ENCODE measurements at regions not wholly inside any gene's neighbourhood (a gene's known extent, or its start where the extent isn't known, plus 50 kb on each side); places are given as distances from the start of the nearest gene placed in this dataset.

GRCh38 chr12:46103559-46104383 lies 113.4 kb upstream of the SCAF11 start:
- no peak for TF ChIP-seq EZH2 (IDR thresholded peaks at IDR 0.05)
- TF ChIP-seq POLR2AphosphoS5 (IDR thresholded peaks at IDR 0.05; ENCODE audit: borderline replicate concordance, low read depth, low read length): no peak

All from SK-N-MC (cell line).